GM10266 (cell line): ENCODE measurements at regions not wholly inside any gene's neighbourhood (a gene's known extent, or its start where the extent isn't known, plus 50 kb on each side); places are given as distances from the start of the nearest gene placed in this dataset.

Experiments
- DNase-seq: peaks from one replicate; pipeline ENCODE4 v3.0.0; 2012; ENCODE audit errors: extremely low spot score
- TF ChIP-seq, protein P1 (sequence below): IDR thresholded peaks from 2 replicates; pipeline ENCODE4 v1.5.1; 2012; ENCODE audit warnings: mild to moderate bottlenecking, low read depth; ENCODE audit not compliant: control insufficient read depth, insufficient read depth; ENCODE audit errors: missing control alignments

DNA sequence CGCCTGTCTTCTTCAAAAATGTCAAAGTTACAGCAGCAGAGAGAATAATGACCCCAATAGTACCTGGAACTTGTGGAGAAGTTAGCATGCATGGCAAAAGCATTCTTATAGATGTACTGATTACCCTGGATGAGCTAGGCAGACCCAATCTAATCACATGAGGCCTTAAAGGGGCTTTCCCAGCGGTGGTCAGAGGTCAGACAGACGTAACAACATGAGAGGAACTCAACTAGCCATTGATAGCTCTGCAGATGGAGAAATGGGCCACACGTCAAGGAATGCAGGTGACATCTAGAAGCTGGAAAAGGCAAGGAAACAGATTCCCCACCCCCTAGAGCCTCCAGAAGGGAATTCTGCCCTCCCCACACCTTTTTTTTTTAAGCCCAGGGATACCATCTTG is 156.8 kb upstream of the ARID1B start:
- no peak for DNase-seq
- TF ChIP-seq, protein P1, sequence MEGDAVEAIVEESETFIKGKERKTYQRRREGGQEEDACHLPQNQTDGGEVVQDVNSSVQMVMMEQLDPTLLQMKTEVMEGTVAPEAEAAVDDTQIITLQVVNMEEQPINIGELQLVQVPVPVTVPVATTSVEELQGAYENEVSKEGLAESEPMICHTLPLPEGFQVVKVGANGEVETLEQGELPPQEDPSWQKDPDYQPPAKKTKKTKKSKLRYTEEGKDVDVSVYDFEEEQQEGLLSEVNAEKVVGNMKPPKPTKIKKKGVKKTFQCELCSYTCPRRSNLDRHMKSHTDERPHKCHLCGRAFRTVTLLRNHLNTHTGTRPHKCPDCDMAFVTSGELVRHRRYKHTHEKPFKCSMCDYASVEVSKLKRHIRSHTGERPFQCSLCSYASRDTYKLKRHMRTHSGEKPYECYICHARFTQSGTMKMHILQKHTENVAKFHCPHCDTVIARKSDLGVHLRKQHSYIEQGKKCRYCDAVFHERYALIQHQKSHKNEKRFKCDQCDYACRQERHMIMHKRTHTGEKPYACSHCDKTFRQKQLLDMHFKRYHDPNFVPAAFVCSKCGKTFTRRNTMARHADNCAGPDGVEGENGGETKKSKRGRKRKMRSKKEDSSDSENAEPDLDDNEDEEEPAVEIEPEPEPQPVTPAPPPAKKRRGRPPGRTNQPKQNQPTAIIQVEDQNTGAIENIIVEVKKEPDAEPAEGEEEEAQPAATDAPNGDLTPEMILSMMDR, result no peak

DNA sequence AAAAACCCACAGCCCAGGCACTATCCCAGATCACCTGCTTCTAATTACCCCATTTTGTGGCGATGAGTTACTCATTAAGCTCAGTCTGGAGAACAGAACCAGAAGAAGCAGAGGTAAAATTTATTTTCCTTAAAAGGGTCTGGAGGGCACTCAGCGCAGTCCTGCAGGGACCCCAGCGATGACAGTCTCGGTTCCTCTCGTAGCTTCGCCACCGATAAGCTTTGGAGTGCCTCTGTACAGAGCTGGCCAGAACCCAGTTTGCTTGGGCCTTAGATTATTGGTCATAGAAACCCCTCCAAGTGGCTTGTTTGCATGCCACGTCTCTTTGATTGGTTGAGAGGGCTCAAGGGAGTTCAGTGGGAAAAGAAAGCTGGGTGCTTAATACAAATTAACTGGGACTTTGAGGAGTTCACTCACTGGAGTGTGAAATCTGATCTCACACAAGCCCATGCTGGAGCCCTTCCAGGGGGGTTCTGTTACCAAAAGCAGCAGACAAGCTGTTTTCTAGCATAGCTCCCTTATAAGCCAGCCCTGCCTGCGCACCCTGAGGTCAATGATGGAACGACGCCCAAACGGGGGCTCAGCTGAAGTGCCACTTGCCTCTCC is 158.5 kb upstream of the ARID1B start:
- no peak for DNase-seq
- TF ChIP-seq, protein P1, result no peak

DNA sequence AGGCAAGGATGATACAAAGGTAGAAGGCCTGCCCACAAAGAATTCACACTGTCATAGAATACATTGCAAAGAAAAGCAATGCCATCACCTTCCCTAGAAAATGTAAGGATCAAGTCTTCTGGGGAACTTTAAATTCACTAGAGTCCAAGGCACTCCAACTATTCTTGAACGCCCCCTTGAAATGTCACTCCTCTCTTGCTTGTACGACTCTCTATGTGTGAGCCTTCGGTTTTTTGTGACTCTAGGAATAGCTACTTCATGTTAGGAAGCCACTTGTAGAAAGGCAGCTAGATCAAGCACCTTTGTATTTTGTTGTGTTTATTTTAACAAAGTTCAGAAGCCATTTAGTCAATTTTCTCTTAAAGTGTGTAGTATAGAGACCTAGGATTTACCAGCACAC is 159.2 kb upstream of the ARID1B start:
- no peak for DNase-seq
- TF ChIP-seq, protein P1, result no peak

DNA sequence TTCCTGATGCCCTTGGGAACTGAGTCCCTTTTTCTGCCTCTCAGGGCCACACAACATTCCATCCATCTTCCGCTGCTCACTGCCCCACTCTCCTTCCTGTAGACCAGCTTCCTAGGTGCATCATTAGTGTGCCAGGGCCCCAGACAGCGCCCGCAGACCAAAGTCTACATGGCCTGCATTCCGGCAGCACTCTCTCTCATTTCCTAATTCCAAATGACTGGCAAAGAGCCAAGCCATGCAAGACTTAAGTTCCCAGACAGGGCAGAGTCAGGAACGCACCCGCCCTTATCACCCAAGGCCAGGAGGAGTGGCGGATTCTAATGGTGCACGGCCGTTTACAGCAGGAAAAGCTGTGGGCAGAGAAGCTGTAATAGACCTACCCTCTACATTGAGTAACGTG is 159.8 kb upstream of the ARID1B start:
- TF ChIP-seq, protein P1, result no peak
- no peak for DNase-seq

DNA sequence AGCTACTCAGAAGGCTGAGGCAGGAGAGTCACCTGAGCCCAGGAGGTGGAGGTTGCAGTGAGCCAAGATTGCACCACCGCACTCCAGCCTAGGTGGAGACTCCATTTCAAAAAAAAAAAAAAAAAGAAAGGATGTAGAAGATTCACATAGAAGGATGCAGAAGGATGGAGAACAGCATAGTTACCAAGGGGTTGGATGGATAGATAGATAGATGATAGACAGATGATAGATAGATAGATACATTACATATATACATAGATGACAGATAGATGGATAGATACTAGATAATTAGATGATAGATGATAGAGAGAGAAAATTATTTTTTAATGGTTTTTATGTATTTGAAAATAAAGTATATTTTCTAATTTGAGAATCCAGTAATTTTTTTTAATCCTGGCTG is 160.7 kb upstream of the ARID1B start:
- DNase-seq, result no peak
- TF ChIP-seq, protein P1, result no peak

DNA sequence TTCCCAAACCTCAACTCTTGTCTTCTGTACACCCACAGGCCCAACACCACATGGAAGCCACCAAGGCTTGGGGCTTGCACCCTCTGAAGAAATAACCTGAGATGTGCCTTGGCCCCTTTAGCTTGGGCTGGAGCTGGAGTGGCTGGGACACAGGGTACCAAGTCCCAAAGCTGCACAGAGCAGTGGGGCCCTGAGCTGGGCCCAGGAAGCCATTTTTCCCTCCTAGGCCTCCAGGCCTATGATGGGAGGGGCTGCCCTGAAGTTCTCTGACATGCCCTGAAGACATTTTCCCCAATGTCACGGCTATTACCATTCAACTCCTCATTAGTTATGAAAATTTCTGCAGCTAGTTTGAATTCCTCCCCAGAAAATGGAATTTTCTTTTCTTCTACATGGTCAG is 163.2 kb upstream of the ARID1B start:
- DNase-seq, result no peak
- TF ChIP-seq, protein P1, result no peak

DNA sequence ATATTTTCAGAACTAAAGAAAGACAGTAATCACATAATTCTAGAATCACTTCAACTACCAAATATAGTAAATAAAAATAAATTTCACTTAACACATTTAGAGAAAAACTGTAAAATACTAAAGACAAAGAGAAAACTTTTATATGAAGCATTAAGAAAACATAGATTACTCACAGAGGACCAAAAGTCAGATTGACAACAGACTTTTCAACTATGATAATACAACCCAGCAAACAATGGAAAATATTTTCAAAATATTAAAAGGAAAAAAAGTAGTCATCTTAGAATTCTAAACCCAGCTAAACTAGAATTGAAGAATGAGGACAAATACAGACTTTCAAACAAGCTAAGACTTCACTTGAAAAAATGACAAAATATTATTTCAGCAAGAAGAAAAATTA is 164.8 kb upstream of the ARID1B start:
- TF ChIP-seq, protein P1, result no peak
- DNase-seq, result no peak
